Activated T-cell treated with anti-CD3 and anti-CD28 coated beads, Interleukin-2, amount 50 U/mL, for 72 hours (primary cell): ENCODE measurements at regions not wholly inside any gene's neighbourhood (a gene's known extent, or its start where the extent isn't known, plus 50 kb on each side); places are given as distances from the start of the nearest gene placed in this dataset.

ENCODE experiments used
- ATAC-seq, 2 donors: fragments of 150-1000 bp; cut with Tn5 transposase; replicated peaks in 1 of 2; 2 replicates each; pipeline ENCODE4 v1.10.0; 2021; ENCODE audit warnings: moderate library complexity in 2 of 2, mild to moderate bottlenecking in 1 of 2
- DNase-seq, 2 donors: peaks; one replicate each; pipeline ENCODE4 v3.0.0; 2021 to 2022; ENCODE audit warnings: mixed read lengths in 1 of 2
- H3K27ac Mint-ChIP-seq: one replicate; pipeline ENCODE4 v1.8.0; 2022; ENCODE audit warnings: mild to moderate bottlenecking, moderate library complexity, mixed read lengths
- H3K27me3 Mint-ChIP-seq: one replicate; pipeline ENCODE4 v1.8.0; 2022; ENCODE audit warnings: low read depth, mixed read lengths
- H3K36me3 Mint-ChIP-seq, 2 donors: one replicate each; pipeline ENCODE4 v1.8.0; 2022; ENCODE audit warnings: mixed read lengths in 2 of 2, mild to moderate bottlenecking in 1 of 2; ENCODE audit not compliant: insufficient read depth in 2 of 2
- H3K4me1 Mint-ChIP-seq: one replicate; pipeline ENCODE4 v1.8.0; 2022; ENCODE audit warnings: low read depth, mixed read lengths
- H3K4me3 Mint-ChIP-seq, 2 donors: one replicate each; pipeline ENCODE4 v1.8.0; 2022; ENCODE audit warnings: mild to moderate bottlenecking in 2 of 2, mixed read lengths in 2 of 2, moderate library complexity in 2 of 2
- H3K9me3 Mint-ChIP-seq, 2 donors: one replicate each; pipeline ENCODE4 v1.8.0; 2022; ENCODE audit warnings: mixed read lengths in 2 of 2

- ATAC-seq (no peak), DNase-seq (no peak)
- Mint-ChIP-seq H3K4me1 (no peaks in the 10 kb centered on the region), H3K9me3 (peaks cover 0 to 4% of the 10 kb centered on the region in 2 donors), H3K27ac (no peak overlapping the region), H3K4me3 (no peak overlapping the region), H3K27me3 (no peaks in the 10 kb centered on the region), H3K36me3 (peaks cover 0 to 2% of the 10 kb centered on the region in 2 donors)
These were observed 1182.4 kb upstream of the ZEB2 start for GRCh38 chr2:145702305-145702704.

GRCh38 chr2:145692971-145693478 lies 1173.1 kb upstream of the ZEB2 start:
- DNase-seq (no peak), ATAC-seq (no peak)
- H3K4me1 Mint-ChIP-seq = no peaks in the 10 kb centered on the region
- peaks cover 0 to 2% of the 10 kb centered on the region in 2 donors for H3K9me3 Mint-ChIP-seq
- H3K27ac Mint-ChIP-seq = no peak overlapping the region
- no peaks in the 10 kb centered on the region for H3K36me3 Mint-ChIP-seq
- H3K4me3 Mint-ChIP-seq = no peak overlapping the region
- H3K27me3 Mint-ChIP-seq = no peaks in the 10 kb centered on the region

DNA sequence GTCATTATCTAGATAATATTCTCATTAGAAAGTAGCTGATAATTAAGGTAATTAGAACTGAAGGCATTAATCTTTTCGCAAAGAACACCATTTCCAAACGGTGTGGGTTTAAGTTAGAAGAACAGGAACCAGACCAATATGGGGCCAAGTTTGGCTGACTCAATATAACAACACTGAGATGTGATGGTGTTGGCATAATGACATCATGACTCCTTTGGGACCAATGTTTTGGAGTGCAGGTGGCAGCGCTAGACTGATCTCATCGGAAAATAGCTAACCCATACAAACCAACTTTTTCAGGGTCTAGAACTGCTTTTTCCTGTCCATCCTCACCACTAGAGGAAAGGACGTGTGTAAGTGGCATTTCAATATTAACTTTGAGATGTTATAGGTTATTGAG lies 1171.7 kb upstream of the ZEB2 start:
- Mint-ChIP-seq H3K4me1 (no peaks in the 10 kb centered on the region), H3K27me3 (no peaks in the 10 kb centered on the region), H3K36me3 (no peaks in the 10 kb centered on the region), H3K4me3 (no peak overlapping the region), H3K9me3 (peaks cover 0 to 4% of the 10 kb centered on the region in 2 donors), H3K27ac (no peak overlapping the region)
- DNase-seq (no peak), ATAC-seq (no peak)

GRCh38 chr2:145690183-145690778 lies 1170.4 kb upstream of the ZEB2 start:
- no peak for ATAC-seq
- H3K36me3 Mint-ChIP-seq = no peaks in the 10 kb centered on the region
- DNase-seq = no peak
- no peak overlapping the region for H3K4me3 Mint-ChIP-seq
- H3K27me3 Mint-ChIP-seq = no peaks in the 10 kb centered on the region
- no peaks in the 10 kb centered on the region for H3K4me1 Mint-ChIP-seq
- H3K27ac Mint-ChIP-seq = no peak overlapping the region
- peaks cover 0 to 4% of the 10 kb centered on the region in 2 donors for H3K9me3 Mint-ChIP-seq

- no peaks in the 10 kb centered on the region for H3K36me3 Mint-ChIP-seq
- H3K4me1 Mint-ChIP-seq = no peaks in the 10 kb centered on the region
- H3K9me3 Mint-ChIP-seq = peaks cover 0 to 1% of the 10 kb centered on the region in 2 donors
- no peaks in the 10 kb centered on the region for H3K27me3 Mint-ChIP-seq
- H3K27ac Mint-ChIP-seq = no peak overlapping the region
- no peak for ATAC-seq
- no peak for DNase-seq
- no peak overlapping the region for H3K4me3 Mint-ChIP-seq
These were observed 1169.4 kb upstream of the ZEB2 start for GRCh38 chr2:145689277-145689676.

DNA sequence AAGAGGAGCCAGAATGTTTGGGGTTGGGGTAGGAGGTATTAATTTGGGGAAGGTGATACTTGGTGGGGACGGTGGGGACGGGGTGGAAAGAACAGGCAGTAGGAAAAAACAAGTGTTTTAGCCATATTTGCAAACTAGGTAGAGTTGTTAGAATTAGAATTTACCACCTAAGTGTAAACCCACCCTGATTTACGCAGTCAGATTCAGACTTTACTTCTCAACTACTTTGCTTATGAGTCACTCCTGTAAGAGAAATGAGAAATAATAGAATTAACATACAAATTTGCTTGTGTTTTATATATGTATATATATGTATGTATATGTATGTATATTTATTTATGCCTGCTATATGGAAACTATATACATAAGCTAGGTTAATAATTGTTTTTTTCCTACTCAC lies 1168.2 kb upstream of the ZEB2 start:
- no peak for DNase-seq
- Mint-ChIP-seq H3K4me1 (no peaks in the 10 kb centered on the region), H3K27ac (no peak overlapping the region), H3K4me3 (no peak overlapping the region), H3K27me3 (no peaks in the 10 kb centered on the region), H3K36me3 (no peaks in the 10 kb centered on the region), H3K9me3 (peaks cover 0 to 1% of the 10 kb centered on the region in 2 donors)
- no peak for ATAC-seq

DNA sequence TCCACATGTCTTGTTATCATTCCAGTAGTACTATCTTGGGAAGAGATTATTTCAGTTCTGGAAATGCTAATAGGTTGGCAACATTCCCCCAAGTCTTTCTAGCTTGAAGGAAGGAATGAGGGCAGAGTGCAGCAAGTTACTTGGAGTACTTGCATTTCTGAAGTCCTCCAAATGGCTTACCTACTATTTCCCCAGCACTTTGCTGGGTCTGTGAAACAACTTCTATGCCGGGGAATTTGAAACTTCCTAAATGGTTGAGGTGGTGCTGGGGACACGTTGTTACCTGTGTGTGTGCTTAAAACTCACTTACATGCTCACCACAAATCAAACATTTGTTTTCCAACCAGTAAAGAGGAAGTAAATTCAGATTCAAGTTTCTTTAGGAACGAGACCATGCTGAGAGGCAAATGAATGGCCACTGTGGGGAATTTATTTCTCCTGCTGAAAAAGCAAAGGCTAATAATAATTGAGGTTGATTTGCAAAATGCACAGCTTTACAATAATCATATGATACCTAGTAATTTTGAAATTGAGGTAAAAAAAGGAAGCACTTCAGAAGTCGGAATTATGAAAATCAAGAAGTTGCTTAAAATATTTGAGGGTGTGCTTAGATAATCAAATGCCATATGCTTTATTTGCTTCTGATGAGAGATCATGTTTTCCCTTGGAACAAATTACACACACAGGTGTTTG lies 1167.7 kb upstream of the ZEB2 start:
- H3K36me3 Mint-ChIP-seq = no peaks in the 10 kb centered on the region
- DNase-seq = no peak
- H3K27me3 Mint-ChIP-seq = no peaks in the 10 kb centered on the region
- H3K4me1 Mint-ChIP-seq = no peaks in the 10 kb centered on the region
- H3K4me3 Mint-ChIP-seq = no peak overlapping the region
- no peak for ATAC-seq
- no peak overlapping the region for H3K27ac Mint-ChIP-seq
- peaks cover 0 to 1% of the 10 kb centered on the region in 2 donors for H3K9me3 Mint-ChIP-seq

GRCh38 chr2:145685383-145686050 lies 1165.6 kb upstream of the ZEB2 start:
- Mint-ChIP-seq H3K27ac (no peak overlapping the region), H3K4me3 (no peak overlapping the region), H3K36me3 (no peaks in the 10 kb centered on the region), H3K4me1 (no peaks in the 10 kb centered on the region), H3K9me3 (peaks cover 1 to 2% of the 10 kb centered on the region in 2 donors), H3K27me3 (no peaks in the 10 kb centered on the region)
- no peak for DNase-seq
- ATAC-seq = no peak

DNA sequence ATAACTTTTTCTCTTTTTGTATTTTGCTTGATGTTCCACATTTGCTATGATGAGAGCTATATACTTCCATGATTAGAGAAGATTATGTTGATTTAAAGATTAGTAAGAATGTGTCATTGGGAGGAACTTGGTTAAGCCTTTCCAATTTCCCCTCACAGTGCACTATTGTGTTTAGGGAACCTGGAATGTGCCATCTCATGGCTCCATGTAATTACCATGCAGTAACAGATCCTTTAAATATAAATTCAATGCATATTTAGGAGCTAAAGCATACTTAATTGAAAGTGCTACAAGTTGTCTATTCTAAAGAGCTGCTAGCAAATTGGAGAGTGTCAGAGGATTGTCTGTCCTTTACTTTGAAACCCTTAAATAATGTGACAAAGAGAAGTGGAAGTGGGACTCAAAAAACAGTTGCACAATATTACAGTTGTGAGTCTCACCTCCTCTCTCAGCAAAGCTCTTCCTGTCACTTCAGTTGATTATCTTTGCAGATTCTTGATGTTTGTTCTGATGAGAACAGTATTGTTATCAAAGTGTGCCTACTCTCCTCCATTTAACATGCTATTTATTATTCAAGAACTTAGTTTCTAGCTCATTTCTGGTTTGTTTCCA lies 1162.7 kb upstream of the ZEB2 start:
- H3K9me3 Mint-ChIP-seq = peaks cover 1 to 2% of the 10 kb centered on the region in 2 donors
- no peaks in the 10 kb centered on the region for H3K36me3 Mint-ChIP-seq
- ATAC-seq = no peak
- no peak for DNase-seq
- no peak overlapping the region for H3K4me3 Mint-ChIP-seq
- no peak overlapping the region for H3K27ac Mint-ChIP-seq
- H3K4me1 Mint-ChIP-seq = no peaks in the 10 kb centered on the region
- no peaks in the 10 kb centered on the region for H3K27me3 Mint-ChIP-seq

DNA sequence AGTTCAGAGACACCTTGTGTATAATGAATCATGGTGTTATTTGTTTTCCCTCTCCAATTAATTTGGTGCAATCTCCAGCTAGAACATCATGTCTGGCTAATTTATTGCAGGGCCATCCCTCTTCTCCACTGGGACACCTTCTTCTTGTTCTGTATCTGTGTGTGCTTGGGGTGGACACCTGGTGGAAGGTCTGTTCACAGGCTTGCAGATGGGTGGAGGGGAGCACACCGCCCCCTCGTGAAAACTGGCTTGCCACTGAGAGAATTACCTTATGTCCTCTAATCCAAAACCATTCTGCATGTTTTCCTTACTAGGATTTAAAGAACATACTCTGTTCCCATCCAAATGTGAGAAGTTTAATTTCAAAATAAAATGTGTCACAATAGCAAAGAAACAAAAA lies 1160.4 kb upstream of the ZEB2 start:
- no peak for ATAC-seq
- H3K27me3 Mint-ChIP-seq = no peaks in the 10 kb centered on the region
- peaks cover 2 to 3% of the 10 kb centered on the region in 2 donors for H3K9me3 Mint-ChIP-seq
- DNase-seq = no peak
- no peaks in the 10 kb centered on the region for H3K4me1 Mint-ChIP-seq
- no peak overlapping the region for H3K4me3 Mint-ChIP-seq
- no peak overlapping the region for H3K27ac Mint-ChIP-seq
- H3K36me3 Mint-ChIP-seq = no peaks in the 10 kb centered on the region

DNA sequence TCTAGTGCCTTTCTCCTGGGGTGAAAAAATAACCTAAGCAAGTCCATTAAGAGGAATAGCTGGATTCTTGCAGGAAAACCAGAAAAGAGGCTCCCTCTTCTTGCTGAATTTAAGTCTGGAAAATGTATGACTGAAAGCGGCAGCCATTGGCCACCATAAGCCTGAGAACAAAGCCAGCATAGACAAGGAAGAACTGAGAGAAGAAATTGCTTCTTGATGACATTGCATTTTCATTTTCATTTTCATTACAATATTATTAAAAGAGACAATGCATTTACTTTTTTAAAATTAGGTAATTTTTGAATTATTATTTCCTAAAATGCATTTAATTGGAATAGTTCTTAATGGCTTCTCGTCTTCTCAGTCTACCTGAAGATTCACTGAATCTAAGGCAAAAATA lies 1157.5 kb upstream of the ZEB2 start:
- no peaks in the 10 kb centered on the region for H3K36me3 Mint-ChIP-seq
- no peak for ATAC-seq
- no peaks in the 10 kb centered on the region for H3K4me1 Mint-ChIP-seq
- no peaks in the 10 kb centered on the region for H3K27me3 Mint-ChIP-seq
- no peak for DNase-seq
- H3K27ac Mint-ChIP-seq = no peak overlapping the region
- H3K4me3 Mint-ChIP-seq = no peak overlapping the region
- peaks cover 3 to 4% of the 10 kb centered on the region in 2 donors for H3K9me3 Mint-ChIP-seq

DNA sequence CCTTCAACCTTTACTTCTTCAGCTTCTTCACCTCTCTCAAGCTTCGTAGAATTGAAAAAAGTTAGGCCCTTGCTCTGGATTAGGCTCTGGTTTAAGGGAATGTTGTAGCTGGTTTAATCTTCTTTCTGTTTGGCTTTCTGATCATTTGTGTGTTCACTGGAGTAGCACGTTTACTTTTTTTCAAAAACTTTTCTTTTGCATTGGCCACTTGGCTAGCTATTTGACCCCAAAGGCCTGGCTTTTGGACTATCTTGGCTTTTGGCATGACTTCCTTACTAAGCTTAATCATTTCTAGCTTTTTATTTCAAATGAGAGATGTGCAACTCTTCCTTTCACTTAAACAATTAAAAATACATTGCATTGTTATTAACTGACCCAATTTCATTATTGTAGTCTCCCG lies 1154.8 kb upstream of the ZEB2 start:
- Mint-ChIP-seq H3K4me1 (no peaks in the 10 kb centered on the region), H3K27ac (no peak overlapping the region), H3K27me3 (no peaks in the 10 kb centered on the region), H3K4me3 (no peak overlapping the region), H3K36me3 (no peaks in the 10 kb centered on the region), H3K9me3 (peaks cover 1 to 4% of the 10 kb centered on the region in 2 donors)
- DNase-seq = no peak
- no peak for ATAC-seq

DNA sequence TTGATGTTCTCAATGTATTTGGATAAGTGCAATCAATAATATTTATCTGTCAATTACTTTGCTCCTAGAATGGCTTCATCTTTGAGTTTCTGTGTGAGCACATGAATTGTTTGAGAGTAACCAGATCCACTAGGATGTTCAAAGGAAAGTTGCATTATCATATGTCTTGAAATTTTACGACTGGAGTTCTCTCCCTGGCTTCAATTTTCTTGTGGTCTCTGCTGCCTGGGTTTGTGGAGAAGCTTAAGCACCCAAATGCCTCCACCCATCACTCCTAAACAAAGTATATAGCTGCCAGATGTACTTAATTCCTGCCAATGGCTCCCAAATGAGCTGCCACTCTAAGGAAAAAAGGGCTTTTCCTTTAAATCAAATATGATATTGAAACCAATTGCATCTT lies 1149.4 kb upstream of the ZEB2 start:
- DNase-seq = no peak
- Mint-ChIP-seq H3K27ac (no peak overlapping the region), H3K9me3 (peaks cover 0 to 5% of the 10 kb centered on the region in 2 donors), H3K4me3 (no peak overlapping the region), H3K4me1 (no peaks in the 10 kb centered on the region), H3K36me3 (no peaks in the 10 kb centered on the region), H3K27me3 (no peaks in the 10 kb centered on the region)
- ATAC-seq = no peak
